ENCODE measurements at regions not wholly inside any gene's neighbourhood (a gene's known extent, or its start where the extent isn't known, plus 50 kb on each side); places are given as distances from the start of the nearest gene placed in this dataset.

DNA sequence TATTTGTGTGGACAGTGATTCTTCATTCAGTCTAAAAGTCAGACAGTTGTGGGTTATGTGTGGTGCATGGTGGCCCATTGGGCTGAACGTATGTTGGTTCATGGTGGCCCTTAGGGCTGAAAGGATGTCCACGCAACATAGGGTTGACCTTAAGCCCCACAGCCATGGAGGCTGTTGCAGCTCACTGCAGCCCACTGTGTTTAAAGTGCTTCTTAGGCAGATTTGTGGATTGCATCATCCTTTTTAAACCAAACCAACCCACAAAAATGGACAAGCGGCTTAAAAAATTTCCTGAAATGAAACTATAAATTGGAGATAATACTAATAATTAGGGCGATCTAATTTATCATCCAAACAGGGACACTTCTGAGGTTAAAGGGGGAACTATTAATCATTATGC, 219.0 kb upstream of the GATB start:
- TF ChIP-seq EZH2 (IDR thresholded peaks at IDR 0.05; ENCODE audit: borderline replicate concordance, low read length): no peak
- TF ChIP-seq, protein P1, sequence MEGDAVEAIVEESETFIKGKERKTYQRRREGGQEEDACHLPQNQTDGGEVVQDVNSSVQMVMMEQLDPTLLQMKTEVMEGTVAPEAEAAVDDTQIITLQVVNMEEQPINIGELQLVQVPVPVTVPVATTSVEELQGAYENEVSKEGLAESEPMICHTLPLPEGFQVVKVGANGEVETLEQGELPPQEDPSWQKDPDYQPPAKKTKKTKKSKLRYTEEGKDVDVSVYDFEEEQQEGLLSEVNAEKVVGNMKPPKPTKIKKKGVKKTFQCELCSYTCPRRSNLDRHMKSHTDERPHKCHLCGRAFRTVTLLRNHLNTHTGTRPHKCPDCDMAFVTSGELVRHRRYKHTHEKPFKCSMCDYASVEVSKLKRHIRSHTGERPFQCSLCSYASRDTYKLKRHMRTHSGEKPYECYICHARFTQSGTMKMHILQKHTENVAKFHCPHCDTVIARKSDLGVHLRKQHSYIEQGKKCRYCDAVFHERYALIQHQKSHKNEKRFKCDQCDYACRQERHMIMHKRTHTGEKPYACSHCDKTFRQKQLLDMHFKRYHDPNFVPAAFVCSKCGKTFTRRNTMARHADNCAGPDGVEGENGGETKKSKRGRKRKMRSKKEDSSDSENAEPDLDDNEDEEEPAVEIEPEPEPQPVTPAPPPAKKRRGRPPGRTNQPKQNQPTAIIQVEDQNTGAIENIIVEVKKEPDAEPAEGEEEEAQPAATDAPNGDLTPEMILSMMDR (conservative IDR thresholded peaks at IDR 0.05 in 1 of 2, IDR thresholded peaks at IDR 0.05 in 1 of 2; ENCODE audit: extremely low read depth in 1 of 2, insufficient read depth in 1 of 2, low read depth in 1 of 2, low read length in 2 of 2): no peak
